ENCODE measurements at regions not wholly inside any gene's neighbourhood (a gene's known extent, or its start where the extent isn't known, plus 50 kb on each side); places are given as distances from the start of the nearest gene placed in this dataset.

DNA sequence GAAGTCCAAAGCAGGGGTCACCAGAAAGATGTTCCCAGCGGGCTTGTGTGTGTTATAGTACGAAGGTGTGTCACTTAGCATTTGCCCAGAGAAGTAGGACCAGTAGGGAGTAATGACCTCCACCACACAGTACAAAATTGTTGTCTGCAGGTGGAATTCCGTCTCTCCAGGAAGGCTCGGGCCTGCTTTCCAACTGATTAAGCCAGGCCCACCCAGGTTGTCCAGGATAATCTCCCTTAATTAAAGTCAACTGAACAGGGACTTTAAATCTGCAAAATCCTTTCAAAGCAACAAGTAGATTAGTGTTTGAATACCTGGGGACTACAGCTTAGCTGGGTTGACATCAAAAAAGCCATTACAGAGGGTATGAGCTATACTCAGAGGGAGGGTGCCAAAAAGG lies 131.3 kb downstream of the BACH1 start:
- Mint-ChIP-seq H3K4me1 (ENCODE audit: low read depth, unreplicated experiment) (no peaks in the 10 kb centered on the region), H3K4me3 (ENCODE audit: low read depth, unreplicated experiment) (no peak overlapping the region), H3K9me3 (ENCODE audit: low read depth, unreplicated experiment) (no peaks in the 10 kb centered on the region), H3K27ac (ENCODE audit: unreplicated experiment) (no peak overlapping the region), H3K36me3 (ENCODE audit: insufficient read depth, unreplicated experiment) (no peaks in the 10 kb centered on the region), H3K27me3 (ENCODE audit: unreplicated experiment) (no peaks in the 10 kb centered on the region)
- BruUV-seq (replicated peaks) = no TSS peak
- no peak for TF ChIP-seq CTCF (IDR thresholded peaks at IDR 0.05; ENCODE audit: unreplicated experiment)
- no peak for DNase-seq
- intact Hi-C loops (cut with micrococcal nuclease; ENCODE audit: unreplicated experiment) = no loop called here
- CTCF ChIA-PET = no interaction called here

- no peaks in the 10 kb centered on the region for H3K9me3 Mint-ChIP-seq (ENCODE audit: low read depth, unreplicated experiment)
- no peak overlapping the region for H3K4me3 Mint-ChIP-seq (ENCODE audit: low read depth, unreplicated experiment)
- CTCF ChIA-PET = no interaction called here
- H3K27ac Mint-ChIP-seq (ENCODE audit: unreplicated experiment) = no peak overlapping the region
- no peaks in the 10 kb centered on the region for H3K27me3 Mint-ChIP-seq (ENCODE audit: unreplicated experiment)
- intact Hi-C loops (cut with micrococcal nuclease; ENCODE audit: unreplicated experiment) = no loop called here
- no peak for DNase-seq
- no peaks in the 10 kb centered on the region for H3K36me3 Mint-ChIP-seq (ENCODE audit: insufficient read depth, unreplicated experiment)
- no peak for TF ChIP-seq CTCF (IDR thresholded peaks at IDR 0.05; ENCODE audit: unreplicated experiment)
- no peaks in the 10 kb centered on the region for H3K4me1 Mint-ChIP-seq (ENCODE audit: low read depth, unreplicated experiment)
- BruUV-seq (replicated peaks) = no TSS peak
Observed at GRCh38 chr21:29430576-29430975, 131.9 kb downstream of the BACH1 start.

DNA sequence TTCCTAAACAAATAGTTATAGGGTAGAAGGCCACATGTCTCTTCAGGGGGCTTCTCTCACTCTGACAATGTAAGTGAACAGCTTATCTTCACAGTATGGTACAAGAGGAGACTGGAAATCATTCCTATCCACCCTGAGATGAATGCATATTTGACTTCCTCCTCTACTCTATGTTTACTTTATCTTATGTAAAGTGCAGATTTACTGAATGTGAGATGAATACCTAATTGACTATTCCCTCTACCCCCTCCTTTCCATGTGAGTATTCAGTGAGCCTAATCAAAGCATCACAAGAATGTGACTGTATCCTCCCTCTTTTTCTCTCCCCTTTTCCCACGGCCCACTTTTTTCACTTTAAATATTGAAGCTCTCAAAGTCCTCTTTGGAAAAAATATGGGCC lies 132.5 kb downstream of the BACH1 start:
- Mint-ChIP-seq H3K4me3 (ENCODE audit: low read depth, unreplicated experiment) (no peak overlapping the region), H3K36me3 (ENCODE audit: insufficient read depth, unreplicated experiment) (no peaks in the 10 kb centered on the region), H3K27me3 (ENCODE audit: unreplicated experiment) (no peaks in the 10 kb centered on the region), H3K4me1 (ENCODE audit: low read depth, unreplicated experiment) (no peaks in the 10 kb centered on the region), H3K27ac (ENCODE audit: unreplicated experiment) (no peak overlapping the region), H3K9me3 (ENCODE audit: low read depth, unreplicated experiment) (no peaks in the 10 kb centered on the region)
- CTCF ChIA-PET = no interaction called here
- intact Hi-C loops (cut with micrococcal nuclease; ENCODE audit: unreplicated experiment) = no loop called here
- BruUV-seq (replicated peaks) = no TSS peak
- no peak for TF ChIP-seq CTCF (IDR thresholded peaks at IDR 0.05; ENCODE audit: unreplicated experiment)
- no peak for DNase-seq

DNA sequence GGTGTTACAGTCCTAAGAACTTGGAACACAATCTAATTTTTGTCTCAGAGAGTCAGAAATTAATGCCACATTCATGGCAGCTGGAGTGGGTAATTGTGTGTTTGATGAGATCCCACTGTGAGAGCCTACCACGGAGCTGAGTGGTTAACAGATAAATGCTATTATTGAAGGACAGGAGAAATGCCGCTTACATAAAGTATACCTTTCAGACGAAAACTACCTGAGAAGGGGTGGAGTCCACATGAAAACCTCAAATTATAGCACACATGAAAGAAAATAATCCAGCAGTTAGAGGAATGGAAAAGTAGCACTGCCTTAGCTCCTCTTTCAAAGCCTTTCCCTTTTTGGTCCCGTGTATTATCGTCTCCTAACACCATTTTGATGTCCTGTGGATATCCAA lies 133.0 kb downstream of the BACH1 start:
- no peak overlapping the region for H3K27ac Mint-ChIP-seq (ENCODE audit: unreplicated experiment)
- H3K36me3 Mint-ChIP-seq (ENCODE audit: insufficient read depth, unreplicated experiment) = peaks cover 3% of the 10 kb centered on the region
- H3K9me3 Mint-ChIP-seq (ENCODE audit: low read depth, unreplicated experiment) = no peaks in the 10 kb centered on the region
- BruUV-seq (replicated peaks) = no TSS peak
- no peak for TF ChIP-seq CTCF (IDR thresholded peaks at IDR 0.05; ENCODE audit: unreplicated experiment)
- CTCF ChIA-PET = no interaction called here
- no peak for DNase-seq
- H3K4me3 Mint-ChIP-seq (ENCODE audit: low read depth, unreplicated experiment) = no peak overlapping the region
- no peaks in the 10 kb centered on the region for H3K27me3 Mint-ChIP-seq (ENCODE audit: unreplicated experiment)
- no peaks in the 10 kb centered on the region for H3K4me1 Mint-ChIP-seq (ENCODE audit: low read depth, unreplicated experiment)
- intact Hi-C loops (cut with micrococcal nuclease; ENCODE audit: unreplicated experiment) = no loop called here
